ENCODE measurements at regions not wholly inside any gene's neighbourhood (a gene's known extent, or its start where the extent isn't known, plus 50 kb on each side); places are given as distances from the start of the nearest gene placed in this dataset.

GRCh38 chr1:56002231-56002630, 577.1 kb downstream of the PLPP3 start:
- Histone ChIP-seq H3K4me3 (ENCODE audit: insufficient read depth, low read depth, low read length, poor library complexity, severe bottlenecking) (no peak overlapping the region), H3K27ac (ENCODE audit: insufficient read depth, low read length, poor library complexity, severe bottlenecking) (no peak overlapping the region), H3K27me3 (replicated peaks; ENCODE audit: control insufficient read depth, insufficient read depth, low read length, poor library complexity, severe bottlenecking) (no peaks in the 10 kb centered on the region), H3K4me1 (ENCODE audit: control insufficient read depth, insufficient read depth, low read length, poor library complexity, severe bottlenecking) (no peaks in the 10 kb centered on the region), H3K36me3 (ENCODE audit: control insufficient read depth, insufficient read depth, low read length) (no peaks in the 10 kb centered on the region), H3K9me3 (ENCODE audit: control insufficient read depth, low read length) (no peaks in the 10 kb centered on the region)
- no peak for DNase-seq

- H3K27ac ChIP-seq (ENCODE audit: insufficient read depth, low read length, poor library complexity, severe bottlenecking): no peak overlapping the region
- DNase-seq: no peak
- H3K4me3 ChIP-seq (ENCODE audit: insufficient read depth, low read depth, low read length, poor library complexity, severe bottlenecking): no peak overlapping the region
- H3K4me1 ChIP-seq (ENCODE audit: control insufficient read depth, insufficient read depth, low read length, poor library complexity, severe bottlenecking): no peaks in the 10 kb centered on the region
- H3K27me3 ChIP-seq (replicated peaks; ENCODE audit: control insufficient read depth, insufficient read depth, low read length, poor library complexity, severe bottlenecking): no peaks in the 10 kb centered on the region
- H3K9me3 ChIP-seq (ENCODE audit: control insufficient read depth, low read length): no peaks in the 10 kb centered on the region
- no peaks in the 10 kb centered on the region for H3K36me3 ChIP-seq (ENCODE audit: control insufficient read depth, insufficient read depth, low read length)
These were observed 578.9 kb downstream of the PLPP3 start for GRCh38 chr1:56000424-56000823.

- Histone ChIP-seq H3K4me3 (ENCODE audit: insufficient read depth, low read depth, low read length, poor library complexity, severe bottlenecking) (no peak overlapping the region), H3K36me3 (ENCODE audit: control insufficient read depth, insufficient read depth, low read length) (no peaks in the 10 kb centered on the region), H3K27ac (ENCODE audit: insufficient read depth, low read length, poor library complexity, severe bottlenecking) (no peak overlapping the region), H3K27me3 (replicated peaks; ENCODE audit: control insufficient read depth, insufficient read depth, low read length, poor library complexity, severe bottlenecking) (no peaks in the 10 kb centered on the region), H3K4me1 (ENCODE audit: control insufficient read depth, insufficient read depth, low read length, poor library complexity, severe bottlenecking) (no peaks in the 10 kb centered on the region), H3K9me3 (ENCODE audit: control insufficient read depth, low read length) (no peaks in the 10 kb centered on the region)
- no peak for DNase-seq
These were observed 581.8 kb downstream of the PLPP3 start for GRCh38 chr1:55997536-55997935.

- Histone ChIP-seq H3K27ac (ENCODE audit: insufficient read depth, low read length, poor library complexity, severe bottlenecking) (no peak overlapping the region), H3K4me1 (ENCODE audit: control insufficient read depth, insufficient read depth, low read length, poor library complexity, severe bottlenecking) (no peaks in the 10 kb centered on the region), H3K4me3 (ENCODE audit: insufficient read depth, low read depth, low read length, poor library complexity, severe bottlenecking) (no peak overlapping the region), H3K9me3 (ENCODE audit: control insufficient read depth, low read length) (no peaks in the 10 kb centered on the region), H3K36me3 (ENCODE audit: control insufficient read depth, insufficient read depth, low read length) (no peaks in the 10 kb centered on the region), H3K27me3 (replicated peaks; ENCODE audit: control insufficient read depth, insufficient read depth, low read length, poor library complexity, severe bottlenecking) (no peaks in the 10 kb centered on the region)
- DNase-seq: no peak
These were observed 585.6 kb downstream of the PLPP3 start for GRCh38 chr1:55993646-55994318.

GRCh38 chr1:55990007-55990406, 589.4 kb downstream of the PLPP3 start:
- H3K36me3 ChIP-seq (ENCODE audit: control insufficient read depth, insufficient read depth, low read length): no peaks in the 10 kb centered on the region
- no peaks in the 10 kb centered on the region for H3K27me3 ChIP-seq (replicated peaks; ENCODE audit: control insufficient read depth, insufficient read depth, low read length, poor library complexity, severe bottlenecking)
- no peak overlapping the region for H3K4me3 ChIP-seq (ENCODE audit: insufficient read depth, low read depth, low read length, poor library complexity, severe bottlenecking)
- H3K9me3 ChIP-seq (ENCODE audit: control insufficient read depth, low read length): no peaks in the 10 kb centered on the region
- no peak for DNase-seq
- no peak overlapping the region for H3K27ac ChIP-seq (ENCODE audit: insufficient read depth, low read length, poor library complexity, severe bottlenecking)
- H3K4me1 ChIP-seq (ENCODE audit: control insufficient read depth, insufficient read depth, low read length, poor library complexity, severe bottlenecking): no peaks in the 10 kb centered on the region

- H3K27me3 ChIP-seq (replicated peaks; ENCODE audit: control insufficient read depth, insufficient read depth, low read length, poor library complexity, severe bottlenecking): no peaks in the 10 kb centered on the region
- H3K27ac ChIP-seq (ENCODE audit: insufficient read depth, low read length, poor library complexity, severe bottlenecking): no peak overlapping the region
- H3K9me3 ChIP-seq (ENCODE audit: control insufficient read depth, low read length): no peaks in the 10 kb centered on the region
- no peak for DNase-seq
- no peaks in the 10 kb centered on the region for H3K4me1 ChIP-seq (ENCODE audit: control insufficient read depth, insufficient read depth, low read length, poor library complexity, severe bottlenecking)
- H3K4me3 ChIP-seq (ENCODE audit: insufficient read depth, low read depth, low read length, poor library complexity, severe bottlenecking): no peak overlapping the region
- H3K36me3 ChIP-seq (ENCODE audit: control insufficient read depth, insufficient read depth, low read length): no peaks in the 10 kb centered on the region
These were observed 590.4 kb downstream of the PLPP3 start for GRCh38 chr1:55988963-55989452.

GRCh38 chr1:55987491-55988249, 591.7 kb downstream of the PLPP3 start:
- H3K4me3 ChIP-seq (ENCODE audit: insufficient read depth, low read depth, low read length, poor library complexity, severe bottlenecking): no peak overlapping the region
- H3K9me3 ChIP-seq (ENCODE audit: control insufficient read depth, low read length): no peaks in the 10 kb centered on the region
- H3K27me3 ChIP-seq (replicated peaks; ENCODE audit: control insufficient read depth, insufficient read depth, low read length, poor library complexity, severe bottlenecking): no peaks in the 10 kb centered on the region
- no peak overlapping the region for H3K27ac ChIP-seq (ENCODE audit: insufficient read depth, low read length, poor library complexity, severe bottlenecking)
- no peaks in the 10 kb centered on the region for H3K36me3 ChIP-seq (ENCODE audit: control insufficient read depth, insufficient read depth, low read length)
- H3K4me1 ChIP-seq (ENCODE audit: control insufficient read depth, insufficient read depth, low read length, poor library complexity, severe bottlenecking): no peaks in the 10 kb centered on the region
- no peak for DNase-seq

GRCh38 chr1:55986003-55986402, 593.4 kb downstream of the PLPP3 start:
- no peak overlapping the region for H3K4me3 ChIP-seq (ENCODE audit: insufficient read depth, low read depth, low read length, poor library complexity, severe bottlenecking)
- no peak overlapping the region for H3K27ac ChIP-seq (ENCODE audit: insufficient read depth, low read length, poor library complexity, severe bottlenecking)
- H3K4me1 ChIP-seq (ENCODE audit: control insufficient read depth, insufficient read depth, low read length, poor library complexity, severe bottlenecking): no peaks in the 10 kb centered on the region
- no peaks in the 10 kb centered on the region for H3K36me3 ChIP-seq (ENCODE audit: control insufficient read depth, insufficient read depth, low read length)
- no peaks in the 10 kb centered on the region for H3K27me3 ChIP-seq (replicated peaks; ENCODE audit: control insufficient read depth, insufficient read depth, low read length, poor library complexity, severe bottlenecking)
- no peaks in the 10 kb centered on the region for H3K9me3 ChIP-seq (ENCODE audit: control insufficient read depth, low read length)
- DNase-seq: no peak

GRCh38 chr1:55981010-55981650, 598.2 kb downstream of the PLPP3 start:
- H3K4me1 ChIP-seq (ENCODE audit: control insufficient read depth, insufficient read depth, low read length, poor library complexity, severe bottlenecking): no peaks in the 10 kb centered on the region
- no peaks in the 10 kb centered on the region for H3K36me3 ChIP-seq (ENCODE audit: control insufficient read depth, insufficient read depth, low read length)
- H3K27ac ChIP-seq (ENCODE audit: insufficient read depth, low read length, poor library complexity, severe bottlenecking): no peak overlapping the region
- no peak for DNase-seq
- H3K27me3 ChIP-seq (replicated peaks; ENCODE audit: control insufficient read depth, insufficient read depth, low read length, poor library complexity, severe bottlenecking): no peaks in the 10 kb centered on the region
- H3K4me3 ChIP-seq (ENCODE audit: insufficient read depth, low read depth, low read length, poor library complexity, severe bottlenecking): no peak overlapping the region
- no peaks in the 10 kb centered on the region for H3K9me3 ChIP-seq (ENCODE audit: control insufficient read depth, low read length)

- Histone ChIP-seq H3K4me3 (ENCODE audit: insufficient read depth, low read depth, low read length, poor library complexity, severe bottlenecking) (no peak overlapping the region), H3K27me3 (replicated peaks; ENCODE audit: control insufficient read depth, insufficient read depth, low read length, poor library complexity, severe bottlenecking) (no peaks in the 10 kb centered on the region), H3K9me3 (ENCODE audit: control insufficient read depth, low read length) (no peaks in the 10 kb centered on the region), H3K27ac (ENCODE audit: insufficient read depth, low read length, poor library complexity, severe bottlenecking) (no peak overlapping the region), H3K4me1 (ENCODE audit: control insufficient read depth, insufficient read depth, low read length, poor library complexity, severe bottlenecking) (no peaks in the 10 kb centered on the region), H3K36me3 (ENCODE audit: control insufficient read depth, insufficient read depth, low read length) (no peaks in the 10 kb centered on the region)
- DNase-seq: no peak
These were observed 598.8 kb downstream of the PLPP3 start for GRCh38 chr1:55980582-55980981.
